GM12878 (cell line): ENCODE measurements at regions not wholly inside any gene's neighbourhood (a gene's known extent, or its start where the extent isn't known, plus 50 kb on each side); places are given as distances from the start of the nearest gene placed in this dataset.

Source experiments
- ATAC-seq: fragments of 200-7000 bp; cut with Tn5 transposase; 3 replicates; pipeline ENCODE4 v1.9.1; 2020; ENCODE audit warnings: mild to moderate bottlenecking, moderate library complexity
- BruUV-seq: library from RNA; stranded (reverse); fragments of 400-500 nt; replicated peaks from 2 replicates; lab custom pipeline; 2021; lab: Mats Ljungman, UMichigan
- CTCF ChIA-PET: fragments of 300-600 bp; sonication (Branson Sonifier 250); formaldehyde crosslinking; extraction: SDS; loops from one replicate; lab custom pipeline; 2021; ENCODE audit warnings: inconsistent platforms; lab: Yijun Ruan, JAX
- POLR2A ChIA-PET: fragments of 350-600 bp; formaldehyde crosslinking; extraction: SDS; loops from one replicate; lab custom pipeline; 2021; ENCODE audit warnings: inconsistent platforms; lab: Charles Lee
- RAD21 ChIA-PET: fragments of 300-600 bp; sonication (Branson Sonifier 250); formaldehyde crosslinking; loops from one replicate; lab custom pipeline; 2023; ENCODE audit warnings: antibody characterized with exemption; ENCODE audit not compliant: unreplicated experiment; lab: Charles Lee
- SMC1A ChIA-PET: fragments of 300-600 bp; sonication (Branson Sonifier 250); formaldehyde crosslinking; loops from one replicate; lab custom pipeline; 2023; ENCODE audit not compliant: unreplicated experiment, uncharacterized antibody; lab: Charles Lee
- DNase-seq: peaks from one replicate; pipeline ENCODE4 v3.0.0-alpha.2; 2011; ENCODE audit warnings: low read depth, low spot score
- FAIRE-seq: peaks from 3 replicates; lab custom pipeline; 2011; peaks lifted over from hg19 to GRCh38; lab: Jason Lieb, UNC
- H2AFZ ChIP-seq: 2 replicates; pipeline ENCODE4 v1.6.0; 2011; ENCODE audit warnings: low read depth, low read length, control low read depth; ENCODE audit not compliant: control insufficient read depth
- H3K27ac ChIP-seq: 2 replicates; pipeline ENCODE4 v1.5.1; 2011; ENCODE audit warnings: control low read depth; ENCODE audit not compliant: control insufficient read depth, insufficient read depth
- H3K27me3 ChIP-seq, 2 experiments: replicated peaks in 1 of 2; 2 replicates each; pipeline versions ENCODE4 v1.6.0 to v1.6.1; 2011; ENCODE audit warnings: low read length in 1 of 2; ENCODE audit not compliant: control insufficient read depth in 2 of 2, insufficient read depth in 2 of 2
- H3K36me3 ChIP-seq, 2 experiments: 2 replicates each; pipeline ENCODE4 v1.5.1; 2011; ENCODE audit warnings: low read length in 1 of 2; ENCODE audit not compliant: control insufficient read depth in 2 of 2, insufficient read depth in 2 of 2
- H3K4me1 ChIP-seq: 2 replicates; pipeline ENCODE4 v1.6.1; 2011; ENCODE audit warnings: mild to moderate bottlenecking, low read length, moderate library complexity, mixed read lengths; ENCODE audit not compliant: control insufficient read depth, insufficient read depth
- H3K4me2 ChIP-seq: 2 replicates; pipeline ENCODE4 v1.6.0; 2011; ENCODE audit warnings: control low read depth; ENCODE audit not compliant: control insufficient read depth, insufficient read depth
- H3K4me3 ChIP-seq: fragments of 200-600 bp; sonication (generic); 2 replicates; pipeline ENCODE4 v1.5.1; 2016
- H3K79me2 ChIP-seq: 2 replicates; pipeline ENCODE4 v1.6.0; 2011; ENCODE audit warnings: low read length; ENCODE audit not compliant: control insufficient read depth, insufficient read depth
- H3K9ac ChIP-seq: 2 replicates; pipeline ENCODE4 v1.8.0; 2011; ENCODE audit warnings: low read length, control low read depth, mixed read lengths; ENCODE audit not compliant: control insufficient read depth, insufficient read depth
- H3K9me3 ChIP-seq: replicated peaks from 3 replicates; pipeline ENCODE4 v1.5.1; 2011; ENCODE audit warnings: mild to moderate bottlenecking, low read length; ENCODE audit not compliant: control insufficient read depth, insufficient read depth
- H4K20me1 ChIP-seq: 2 replicates; pipeline ENCODE4 v1.6.0; 2011; ENCODE audit not compliant: control insufficient read depth, insufficient read depth
- ATF2 ChIP-seq: IDR thresholded peaks from 2 replicates; pipeline ENCODE4 v1.6.1; 2012; ENCODE audit warnings: low read length, inconsistent platforms
- CEBPB ChIP-seq, 2 experiments: fragments of 150-350 bp in 1 of 2; IDR thresholded peaks; 2 replicates each; pipeline ENCODE4 v1.6.1; 2012 to 2014; ENCODE audit warnings: low read depth in 2 of 2, low read length in 2 of 2, borderline replicate concordance in 1 of 2, inconsistent platforms in 1 of 2
- FOXK2 ChIP-seq: fragments of 450-650 bp; IDR thresholded peaks from 2 replicates; pipeline ENCODE4 v1.6.1; 2017; ENCODE audit warnings: mild to moderate bottlenecking, moderate library complexity
- FOXM1 ChIP-seq: IDR thresholded peaks from 2 replicates; pipeline ENCODE4 v1.6.1; 2012; ENCODE audit warnings: low read depth, mild to moderate bottlenecking, inconsistent platforms, low read length, moderate library complexity
- GATAD2B ChIP-seq: fragments of 450-650 bp; conservative IDR thresholded peaks from 2 replicates; pipeline ENCODE4 v1.6.1; 2017; ENCODE audit warnings: low read depth, mild to moderate bottlenecking, moderate library complexity
- HDAC2 ChIP-seq: fragments of 200-600 bp; sonication (generic); IDR thresholded peaks from 2 replicates; pipeline ENCODE4 v1.6.1; 2017
- JUNB ChIP-seq: IDR thresholded peaks from 2 replicates; pipeline ENCODE4 v1.6.1; 2016; ENCODE audit warnings: antibody characterized with exemption, mild to moderate bottlenecking
- RAD21 ChIP-seq: IDR thresholded peaks from 2 replicates; pipeline ENCODE4 v1.6.1; 2011; ENCODE audit warnings: mild to moderate bottlenecking, low read depth, low read length, moderate library complexity; ENCODE audit not compliant: insufficient read depth
- RELA ChIP-seq: fragments of 450-650 bp; IDR thresholded peaks from 2 replicates; pipeline ENCODE4 v1.8.0; 2014; ENCODE audit warnings: borderline replicate concordance; ENCODE audit not compliant: partially characterized antibody
- SRF ChIP-seq, 2 experiments: IDR thresholded peaks; 2 replicates each; pipeline ENCODE4 v1.6.1; 2011; ENCODE audit warnings: low read depth in 2 of 2, low read length in 2 of 2, mild to moderate bottlenecking in 1 of 2, moderate library complexity in 1 of 2
- ZNF217 ChIP-seq: fragments of 450-650 bp; IDR thresholded peaks from 2 replicates; pipeline ENCODE4 v1.6.1; 2017; ENCODE audit warnings: antibody characterized with exemption, mild to moderate bottlenecking
- ZNF24 ChIP-seq: fragments of 450-650 bp; IDR thresholded peaks from 2 replicates; pipeline ENCODE4 v1.6.1; 2017; ENCODE audit warnings: antibody characterized with exemption, mild to moderate bottlenecking
- ZNF274 ChIP-seq: IDR thresholded peaks from one replicate; pipeline ENCODE4 v1.8.0; 2011; ENCODE audit not compliant: insufficient read length, insufficient read depth
- ZNF592 ChIP-seq: fragments of 450-650 bp; IDR thresholded peaks from 2 replicates; pipeline ENCODE4 v1.6.1; 2017; ENCODE audit warnings: mild to moderate bottlenecking, moderate library complexity
- ZSCAN29 ChIP-seq: fragments of 450-650 bp; IDR thresholded peaks from 2 replicates; pipeline ENCODE4 v1.6.1; 2017; ENCODE audit warnings: mild to moderate bottlenecking, moderate library complexity
- WGBS: methylation state at CpG from one replicate; pipeline ENCODE4 v1.1.6; 2016; ENCODE audit warnings: low lambda C conversion rate; ENCODE audit not compliant: insufficient replicate concordance, insufficient coverage; ENCODE audit errors: missing lambda C conversion rate; 5-methylcytosine and 5-hydroxymethylcytosine counted together
- in situ Hi-C: fragments of 300-500 bp; cut with MboI; formaldehyde crosslinking; loops from 9 replicates; pipeline ENCODE4 v1.14.3; 2018; ENCODE audit warnings: mixed read lengths
- intact Hi-C: fragments of 100-400 bp; cut with micrococcal nuclease; formaldehyde crosslinking; loops from one replicate; pipeline ENCODE4 v1.14.2; 2022; ENCODE audit not compliant: unreplicated experiment
- TF ChIP-seq, protein P1 (sequence below): fragments of 150-350 bp; IDR thresholded peaks from 2 replicates; pipeline ENCODE4 v1.6.1; 2014; ENCODE audit warnings: mild to moderate bottlenecking, low read depth, low read length
- TF ChIP-seq, protein P2 (sequence below): fragments of 450-650 bp; IDR thresholded peaks from 2 replicates; pipeline ENCODE4 v1.6.1; 2016; ENCODE audit warnings: mild to moderate bottlenecking

- no peak for TF ChIP-seq ZNF592
- no peak for TF ChIP-seq SRF (IDR thresholded peaks at IDR 0.05; ENCODE audit: low read depth in 2 of 2, low read length in 2 of 2)
- no peak for TF ChIP-seq HDAC2
- no peak for TF ChIP-seq RAD21
- TF ChIP-seq, protein P1, sequence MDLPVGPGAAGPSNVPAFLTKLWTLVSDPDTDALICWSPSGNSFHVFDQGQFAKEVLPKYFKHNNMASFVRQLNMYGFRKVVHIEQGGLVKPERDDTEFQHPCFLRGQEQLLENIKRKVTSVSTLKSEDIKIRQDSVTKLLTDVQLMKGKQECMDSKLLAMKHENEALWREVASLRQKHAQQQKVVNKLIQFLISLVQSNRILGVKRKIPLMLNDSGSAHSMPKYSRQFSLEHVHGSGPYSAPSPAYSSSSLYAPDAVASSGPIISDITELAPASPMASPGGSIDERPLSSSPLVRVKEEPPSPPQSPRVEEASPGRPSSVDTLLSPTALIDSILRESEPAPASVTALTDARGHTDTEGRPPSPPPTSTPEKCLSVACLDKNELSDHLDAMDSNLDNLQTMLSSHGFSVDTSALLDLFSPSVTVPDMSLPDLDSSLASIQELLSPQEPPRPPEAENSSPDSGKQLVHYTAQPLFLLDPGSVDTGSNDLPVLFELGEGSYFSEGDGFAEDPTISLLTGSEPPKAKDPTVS = no peak
- TF ChIP-seq GATAD2B = no peak
- TF ChIP-seq JUNB = no peak
Measured at GRCh38 chr12:87383680-87384079, 645.5 kb downstream of the C12orf50 start (continued).

GRCh38 chr12:87382959-87383566 is 646.1 kb downstream of the C12orf50 start:
- in situ Hi-C loops (no loop called here), intact Hi-C loops (no loop called here)
- no peak overlapping the region for H3K9ac ChIP-seq
- ATAC-seq = no peak
- no peak overlapping the region for H2AFZ ChIP-seq
- no TSS peak for BruUV-seq
- no peak overlapping the region for H3K27ac ChIP-seq
- H3K4me2 ChIP-seq = no peak overlapping the region
- H3K27me3 ChIP-seq = no peaks in the 10 kb centered on the region
- DNase-seq = no peak
- H3K36me3 ChIP-seq = no peaks in the 10 kb centered on the region
- ChIA-PET RAD21 (no interaction called here), POLR2A (no interaction called here), SMC1A (no interaction called here), CTCF (interaction anchor here (0.8 kb wide), 1 partner anchor 38 kb away, joined by 3 read pairs; no protein-coding TSS in a partner anchor)
- no peaks in the 10 kb centered on the region for H3K9me3 ChIP-seq
- H3K4me1 ChIP-seq = no peaks in the 10 kb centered on the region
- no peak overlapping the region for H3K4me3 ChIP-seq
- H3K79me2 ChIP-seq = no peaks in the 10 kb centered on the region
- 3% methylated on average over 2 of the region's 2 CpGs for WGBS
- H4K20me1 ChIP-seq = no peaks in the 10 kb centered on the region
- no peak for FAIRE-seq
- no peak for TF ChIP-seq ZNF24
- no peak for TF ChIP-seq FOXM1
- TF ChIP-seq ATF2 = no peak
- no peak for TF ChIP-seq RELA
- TF ChIP-seq, protein P2, sequence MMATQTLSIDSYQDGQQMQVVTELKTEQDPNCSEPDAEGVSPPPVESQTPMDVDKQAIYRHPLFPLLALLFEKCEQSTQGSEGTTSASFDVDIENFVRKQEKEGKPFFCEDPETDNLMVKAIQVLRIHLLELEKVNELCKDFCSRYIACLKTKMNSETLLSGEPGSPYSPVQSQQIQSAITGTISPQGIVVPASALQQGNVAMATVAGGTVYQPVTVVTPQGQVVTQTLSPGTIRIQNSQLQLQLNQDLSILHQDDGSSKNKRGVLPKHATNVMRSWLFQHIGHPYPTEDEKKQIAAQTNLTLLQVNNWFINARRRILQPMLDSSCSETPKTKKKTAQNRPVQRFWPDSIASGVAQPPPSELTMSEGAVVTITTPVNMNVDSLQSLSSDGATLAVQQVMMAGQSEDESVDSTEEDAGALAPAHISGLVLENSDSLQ = no peak
- no peak for TF ChIP-seq ZNF217
- TF ChIP-seq FOXK2 = no peak
- TF ChIP-seq ZNF274 = no peak
- TF ChIP-seq CEBPB (IDR thresholded peaks at IDR 0.05; ENCODE audit: borderline replicate concordance in 1 of 2, low read depth in 2 of 2, low read length in 2 of 2) = no peak
- no peak for TF ChIP-seq ZSCAN29
